Mesenteric fat pad (tissue), 1 donor: ENCODE measurements at regions not wholly inside any gene's neighbourhood (a gene's known extent, or its start where the extent isn't known, plus 50 kb on each side); places are given as distances from the start of the nearest gene placed in this dataset.

ENCODE experiments used
- DNase-seq: peaks from one replicate; pipeline ENCODE4 v3.0.0-alpha.2; 2020; ENCODE audit warnings: low spot score
- donor health status: DM: yes; HTN: yes; CAD: no.

DNA sequence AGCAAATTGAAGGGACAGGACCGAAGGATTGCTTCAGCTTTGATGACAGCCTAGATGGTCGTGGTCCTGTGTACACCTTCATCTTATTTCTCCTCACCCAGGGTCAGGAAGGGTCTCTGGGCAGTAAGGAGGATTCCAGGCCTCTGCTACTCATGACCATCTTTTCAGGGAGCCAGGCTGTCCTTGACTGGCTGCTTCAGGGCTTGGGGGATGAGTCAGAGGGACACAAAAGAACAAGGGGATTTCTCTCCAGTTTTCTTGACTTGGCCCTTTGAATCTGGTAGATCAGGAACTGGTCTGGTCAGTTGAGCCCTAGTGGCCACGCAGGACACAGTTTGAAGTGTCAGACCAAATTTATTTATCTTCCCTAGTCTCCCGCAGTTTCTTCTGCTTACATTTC, 402.1 kb upstream of the CHD6 start:
- DNase-seq = no peak

DNA sequence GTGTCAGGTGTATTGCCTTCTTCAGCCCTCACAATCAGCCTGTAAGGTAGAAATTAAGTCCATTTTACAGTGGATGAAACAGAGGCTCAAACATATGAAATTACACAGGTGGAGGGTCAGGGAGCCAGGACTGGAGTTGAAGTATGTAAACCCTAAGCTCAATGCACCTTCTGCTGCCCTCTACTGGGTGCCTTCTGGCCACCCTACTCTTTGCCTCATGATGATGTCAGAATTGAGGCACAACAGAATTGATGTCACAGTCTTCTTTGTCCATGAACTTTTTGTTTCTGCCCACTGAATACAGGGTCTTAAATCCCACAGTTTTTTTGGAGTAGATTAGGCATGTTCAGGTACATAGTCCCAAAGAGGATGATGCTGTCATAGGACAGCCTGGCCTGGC, 400.8 kb upstream of the CHD6 start:
- DNase-seq = no peak

DNA sequence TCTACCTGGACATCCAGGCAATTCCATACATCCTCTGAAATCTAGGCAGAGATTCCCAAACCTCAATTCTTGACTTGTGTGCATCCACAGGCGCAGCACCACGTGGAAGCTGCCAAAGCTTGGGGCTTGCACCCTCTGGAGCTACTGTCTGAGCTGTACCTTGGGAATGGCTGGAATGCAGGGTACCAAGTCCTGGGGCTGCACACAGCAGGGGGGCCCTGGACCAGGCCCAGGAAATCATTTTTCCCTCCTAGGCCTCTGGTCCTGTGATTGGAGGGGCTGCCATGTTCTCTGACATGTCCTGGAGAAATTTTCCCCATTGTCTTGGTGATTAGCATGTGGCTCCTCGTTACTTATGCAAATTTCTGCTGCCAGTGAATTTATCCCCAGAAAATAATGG, 391.9 kb upstream of the CHD6 start:
- no peak for DNase-seq

DNA sequence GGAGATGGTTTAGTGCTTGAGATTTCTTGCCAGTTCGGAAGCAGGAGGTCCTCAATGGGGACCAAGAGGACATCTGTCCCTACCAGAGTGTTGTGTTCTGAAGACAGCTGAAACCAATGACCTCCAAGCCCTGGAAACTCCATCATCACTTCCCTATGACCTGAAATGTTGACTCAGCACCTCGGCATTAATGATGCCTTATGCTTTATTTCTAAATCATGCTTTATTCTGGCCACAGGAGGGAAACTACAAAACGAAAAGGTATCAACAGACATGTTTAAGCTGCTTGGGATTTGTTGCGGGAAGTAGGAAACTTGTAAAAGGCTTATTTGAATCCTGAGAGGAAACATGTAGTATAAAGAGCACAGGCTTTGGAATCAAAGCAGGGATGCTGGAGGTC, 389.1 kb upstream of the CHD6 start:
- DNase-seq = no peak

DNA sequence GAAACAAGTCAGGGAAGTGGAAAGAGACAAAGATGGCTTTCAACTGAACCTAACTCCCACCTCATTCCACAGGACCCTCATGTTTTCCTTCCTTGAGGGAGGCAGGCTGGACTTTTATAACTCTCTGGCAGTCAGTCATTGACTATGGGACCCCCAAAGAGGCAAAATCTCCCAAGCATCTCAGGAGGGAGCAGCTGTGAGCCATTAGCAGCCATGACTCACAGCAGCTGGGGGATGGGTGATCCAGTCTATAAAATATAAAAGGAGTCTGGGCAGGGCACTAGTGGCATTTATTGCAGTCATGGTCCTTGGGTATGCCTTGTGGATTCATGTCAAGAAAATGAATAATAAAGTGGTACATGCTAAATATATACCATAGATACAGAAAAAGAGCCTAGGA, 387.0 kb upstream of the CHD6 start:
- no peak for DNase-seq

DNA sequence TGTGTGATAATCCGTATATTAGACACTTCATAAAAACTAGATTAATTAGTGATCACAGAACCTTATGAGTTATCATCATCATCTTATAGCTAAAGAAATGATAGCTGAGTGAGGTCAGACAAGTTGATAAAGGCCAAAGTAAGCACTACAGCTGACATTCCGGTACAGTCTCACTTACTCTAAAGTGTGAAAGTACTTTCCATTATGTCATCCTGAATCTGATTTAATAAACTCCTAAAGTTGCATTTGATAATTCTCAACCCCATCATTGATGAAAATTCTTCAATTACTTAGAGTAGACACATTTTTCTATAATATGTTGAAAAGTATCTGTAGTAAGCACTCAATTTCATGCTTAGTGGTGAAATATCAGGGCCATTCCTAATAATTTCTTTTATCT, 385.2 kb upstream of the CHD6 start:
- no peak for DNase-seq

DNA sequence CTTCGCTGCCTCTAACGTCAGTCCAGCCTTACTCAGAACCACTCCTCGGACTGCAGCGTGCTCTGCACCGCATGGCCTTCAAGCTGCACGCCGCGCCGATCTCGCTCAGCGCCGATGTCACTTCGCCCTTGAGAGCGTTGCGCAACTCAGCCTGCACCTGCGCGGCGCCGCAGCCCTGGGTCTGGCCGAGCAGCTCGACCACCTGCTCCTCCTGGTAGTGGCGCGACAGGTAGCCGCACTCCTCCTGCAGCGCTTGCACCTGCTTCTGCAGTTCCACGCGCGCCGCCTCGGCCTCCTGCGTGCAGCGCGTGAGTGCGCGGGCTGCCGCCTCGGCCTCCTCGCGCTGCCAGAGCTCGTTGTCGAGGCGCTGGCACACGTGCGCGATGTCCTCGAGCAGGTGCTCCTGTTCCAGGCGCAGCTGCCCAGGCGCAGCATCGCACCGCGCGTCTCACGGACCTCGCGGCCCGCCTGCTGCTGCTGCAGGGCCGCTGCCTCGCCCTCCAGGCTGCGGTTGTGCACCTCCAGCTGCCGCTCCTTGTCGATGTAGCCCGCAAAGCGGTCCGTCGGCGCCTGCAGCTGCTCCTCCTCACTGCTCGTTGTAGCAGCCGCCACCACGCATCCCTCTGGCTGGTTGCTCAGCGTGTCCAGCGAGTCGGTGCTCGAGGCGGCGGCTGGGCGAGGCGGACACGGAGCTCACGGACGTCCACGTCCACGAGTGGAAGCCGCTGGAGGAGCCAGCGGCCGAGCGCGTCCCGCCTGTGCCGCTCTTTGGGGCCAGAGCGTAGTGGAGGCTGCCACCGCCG, 380.6 kb upstream of the CHD6 start:
- DNase-seq = no peak

DNA sequence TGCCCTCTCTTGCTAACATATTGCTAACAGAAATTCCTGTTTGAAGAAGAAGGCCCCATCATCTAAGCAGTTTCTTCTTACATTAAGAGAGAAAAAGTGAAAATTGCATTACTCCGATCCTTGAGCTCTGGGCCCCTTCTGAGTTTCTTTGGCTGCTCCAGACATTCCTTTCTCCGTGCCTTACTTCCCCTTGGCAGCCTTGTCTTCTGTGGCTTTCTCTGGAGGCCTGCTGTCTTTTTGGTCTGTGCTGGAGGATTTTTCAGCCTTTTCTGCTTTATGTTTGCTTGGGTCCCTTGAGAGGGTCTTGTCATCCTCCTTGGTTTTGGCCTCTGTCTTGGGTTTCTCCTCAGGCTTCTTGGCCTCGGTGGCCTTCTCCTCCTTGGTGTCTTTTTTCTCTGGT, 378.8 kb upstream of the CHD6 start:
- no peak for DNase-seq

DNA sequence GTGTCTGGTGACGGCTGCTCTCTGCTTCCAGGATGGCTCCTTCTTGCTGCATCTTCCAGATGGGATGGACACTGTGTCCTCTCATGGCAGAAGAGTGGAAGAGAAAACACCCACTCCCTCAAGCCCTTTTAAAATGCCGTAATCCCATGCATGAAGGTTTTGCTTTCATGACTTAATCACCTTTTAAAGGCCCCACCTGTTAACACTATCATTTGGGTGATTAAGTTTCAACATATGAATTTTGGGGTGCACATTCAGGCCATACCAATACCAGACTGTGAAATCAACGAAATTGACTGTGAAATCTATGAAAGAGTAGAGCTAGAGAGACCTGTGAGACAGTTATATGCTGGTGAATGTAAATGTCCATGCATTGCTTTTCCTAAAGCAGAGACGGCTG, 374.3 kb upstream of the CHD6 start:
- no peak for DNase-seq

DNA sequence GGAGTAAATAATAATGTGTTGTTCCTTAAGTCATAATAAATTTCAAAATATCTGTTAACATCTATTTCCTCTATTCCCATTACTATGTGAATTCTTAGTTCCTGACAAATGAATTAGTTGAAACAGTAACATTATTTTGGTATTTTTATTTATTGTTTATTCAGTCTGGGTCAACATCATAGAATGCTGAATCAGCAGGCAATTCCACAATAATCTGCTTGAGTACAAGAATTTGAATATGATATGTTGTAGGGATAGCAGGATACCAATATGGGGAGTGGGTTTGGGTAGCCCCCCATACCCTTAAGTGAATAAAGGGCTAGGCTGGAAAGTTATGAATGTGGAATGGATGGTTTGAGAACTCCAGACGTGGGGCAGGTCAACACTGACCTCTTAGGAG, 373.2 kb upstream of the CHD6 start:
- no peak for DNase-seq

DNA sequence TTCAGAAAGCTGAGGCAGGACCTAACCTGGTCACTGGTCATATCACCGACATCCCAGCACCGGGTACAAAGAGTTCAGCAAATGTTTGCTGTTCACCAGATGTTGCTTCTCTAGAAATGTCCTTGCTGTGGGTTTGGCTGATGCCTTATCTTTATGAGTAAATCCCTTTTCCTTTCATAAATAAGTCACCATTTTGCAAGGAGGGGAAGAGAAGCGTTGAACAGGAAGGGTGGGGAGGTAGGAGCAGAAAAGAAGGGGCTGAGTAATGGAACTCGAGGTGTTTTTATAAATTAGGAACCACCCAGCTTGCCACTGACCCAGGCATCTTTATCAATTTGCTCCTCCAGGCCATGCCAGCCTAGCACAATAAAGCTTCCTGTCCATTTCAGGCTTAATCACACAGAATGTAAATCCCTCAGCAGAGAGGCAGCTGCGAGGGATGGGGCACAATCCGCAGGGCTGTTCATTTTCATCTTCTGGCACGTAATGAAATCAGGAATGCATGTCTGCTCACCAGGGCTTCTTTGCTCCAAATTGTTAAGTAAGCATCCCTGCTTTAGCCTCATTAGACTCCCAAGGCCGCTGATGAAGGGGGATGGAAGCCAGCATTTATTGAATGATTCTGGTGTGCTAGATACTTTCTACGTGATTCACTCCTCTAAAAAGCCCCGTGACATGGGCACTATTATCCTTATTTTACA, 371.9 kb upstream of the CHD6 start:
- DNase-seq = no peak

DNA sequence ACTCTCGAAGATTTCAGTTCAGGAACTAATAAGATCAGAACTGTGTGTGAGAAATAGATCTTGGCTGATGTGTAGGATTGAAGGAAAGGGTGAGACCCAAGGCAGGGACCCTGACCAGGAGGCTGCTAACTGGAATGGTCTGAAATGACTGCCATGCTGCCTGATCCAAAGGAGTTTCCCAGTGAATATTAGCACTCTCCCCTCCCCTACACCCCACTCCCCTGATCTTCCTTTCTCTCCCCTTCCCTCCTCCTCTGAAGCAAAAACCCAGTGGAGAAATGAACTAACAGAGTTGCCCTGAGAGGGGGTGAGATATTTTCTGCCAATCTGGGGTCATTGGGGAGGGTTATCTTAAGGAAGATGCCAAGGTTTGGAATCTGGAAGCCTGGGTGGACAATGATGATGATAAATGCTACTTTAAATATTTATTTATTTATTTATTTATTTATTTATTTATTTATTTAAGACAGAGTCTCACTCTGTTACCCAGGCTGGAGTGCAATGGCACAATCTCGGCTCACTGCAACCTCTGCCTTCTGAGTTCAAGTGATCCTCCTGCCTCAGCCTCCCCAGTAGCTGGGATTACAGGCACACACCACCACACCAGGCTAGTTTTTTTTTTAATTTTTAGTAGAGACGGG, 371.0 kb upstream of the CHD6 start:
- no peak for DNase-seq

DNA sequence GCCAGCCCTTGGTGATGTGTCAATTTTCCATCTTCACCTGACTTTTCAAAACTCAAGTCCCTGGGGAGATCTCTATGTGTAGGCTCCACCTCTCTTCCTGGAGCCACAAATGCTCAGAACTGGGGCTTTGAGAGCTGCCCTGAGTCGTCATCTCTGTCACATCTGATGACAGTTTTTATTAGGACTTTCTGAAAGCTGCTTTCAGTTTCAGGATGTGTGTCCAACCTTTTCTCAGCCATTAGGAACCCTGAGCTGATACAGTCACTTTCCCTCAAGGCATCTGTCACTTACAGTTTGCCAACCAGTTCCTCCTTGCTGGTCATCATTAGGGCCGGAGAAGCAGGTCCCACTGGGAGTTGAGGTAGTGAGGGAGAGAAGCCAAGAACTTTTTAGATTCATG, 365.9 kb upstream of the CHD6 start:
- DNase-seq = no peak

DNA sequence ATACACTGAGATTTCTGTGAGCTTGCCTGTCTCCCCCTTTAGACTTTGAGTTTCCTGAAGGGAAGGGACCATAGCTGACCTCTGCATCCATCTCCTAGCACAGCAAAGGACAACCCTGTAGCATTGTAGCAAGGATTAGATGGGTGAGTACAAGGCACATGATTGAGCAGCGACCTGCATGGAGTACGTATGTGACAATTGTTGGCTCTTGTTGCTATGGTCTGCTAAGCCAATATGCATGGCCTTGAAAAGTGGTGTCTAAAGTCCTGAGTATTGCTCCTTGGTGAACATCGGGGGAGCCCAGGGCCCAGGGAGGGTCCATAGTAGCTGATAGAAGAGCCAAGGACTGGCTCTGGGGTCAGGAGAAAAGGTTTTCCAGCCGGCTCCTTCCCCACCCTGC, 365.0 kb upstream of the CHD6 start:
- DNase-seq = no peak

DNA sequence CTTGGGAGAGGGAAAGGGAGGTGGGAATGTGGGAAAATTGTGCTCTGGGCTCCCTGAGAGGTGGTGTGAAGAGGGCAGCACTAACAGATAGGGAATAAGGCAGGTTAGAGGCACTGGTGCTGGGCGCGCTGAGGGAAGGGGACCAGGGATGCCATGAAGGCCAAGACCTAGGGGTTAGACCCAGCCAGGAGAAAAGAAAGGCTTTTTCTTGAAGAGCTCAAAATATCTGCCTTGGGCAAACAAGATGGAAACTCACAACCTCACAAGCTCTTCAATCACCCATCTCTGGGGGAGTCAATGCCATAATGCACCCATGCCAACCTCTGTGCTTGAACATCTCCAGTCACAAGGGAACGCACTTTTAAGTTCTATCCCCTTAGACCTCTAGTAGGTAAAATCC, 363.6 kb upstream of the CHD6 start:
- no peak for DNase-seq

DNA sequence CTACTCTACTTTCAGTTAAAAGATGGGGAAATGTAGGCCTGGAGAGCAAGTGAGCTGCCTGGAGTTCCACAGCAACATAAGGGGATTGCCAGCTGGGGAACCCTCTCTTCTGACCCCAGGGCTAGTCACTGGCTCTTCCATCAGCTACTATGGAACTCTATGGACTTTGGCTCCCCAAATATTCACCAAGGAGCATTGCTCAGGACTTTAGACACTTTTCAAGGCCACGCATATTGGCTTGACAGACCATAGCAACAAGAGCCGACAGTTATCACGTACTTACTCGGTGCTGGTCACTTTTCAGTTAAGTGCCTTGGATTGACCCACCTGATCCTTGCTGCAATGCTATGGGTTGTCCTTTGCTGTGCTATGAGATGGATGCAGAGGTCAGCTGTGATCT, 360.7 kb upstream of the CHD6 start:
- no peak for DNase-seq

DNA sequence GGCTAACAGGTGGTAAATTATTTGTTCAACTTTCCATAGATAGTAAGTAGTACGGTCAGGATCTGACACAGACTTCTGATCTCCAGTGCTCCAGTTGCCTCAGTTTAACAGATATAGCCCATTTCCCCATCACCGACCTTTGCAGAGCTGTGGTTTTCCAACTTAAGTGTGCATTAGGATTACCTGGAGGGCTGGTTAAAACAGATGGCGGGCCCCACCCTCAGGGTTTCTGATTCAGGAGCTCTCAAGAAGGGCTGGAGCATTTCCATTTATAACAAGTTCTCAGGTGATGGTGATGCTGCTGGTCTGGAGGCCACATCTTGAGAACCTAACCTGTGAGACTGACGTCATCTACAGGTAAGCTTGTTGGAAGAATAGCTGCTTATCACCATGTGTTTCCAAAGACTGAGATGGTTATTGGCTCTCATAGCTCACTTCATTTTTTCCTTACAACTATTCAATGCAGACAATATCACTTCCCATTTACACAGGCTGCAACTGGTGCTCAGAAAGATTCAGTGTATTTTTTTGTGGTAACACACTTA, 360.1 kb upstream of the CHD6 start:
- no peak for DNase-seq

DNA sequence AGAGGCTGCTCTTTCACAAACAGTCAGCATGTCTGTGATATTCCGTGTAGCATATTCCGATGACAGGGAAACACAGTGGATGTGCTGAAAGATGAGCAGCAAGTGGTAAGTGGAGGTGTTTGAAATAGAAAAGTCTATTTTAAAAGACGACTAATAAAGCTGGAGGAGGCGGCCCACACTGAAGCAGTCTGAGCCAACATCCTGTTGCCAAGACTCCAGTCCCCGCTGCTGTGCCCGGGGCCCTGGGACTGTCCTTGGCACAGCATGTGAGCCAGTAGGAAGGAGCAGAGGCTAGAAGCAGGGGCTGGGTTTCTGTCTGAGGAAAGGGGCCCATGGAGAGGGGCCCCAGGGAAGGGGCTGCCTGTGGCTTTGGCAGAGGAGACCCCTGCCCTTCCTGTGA, 351.5 kb upstream of the CHD6 start:
- DNase-seq = no peak

DNA sequence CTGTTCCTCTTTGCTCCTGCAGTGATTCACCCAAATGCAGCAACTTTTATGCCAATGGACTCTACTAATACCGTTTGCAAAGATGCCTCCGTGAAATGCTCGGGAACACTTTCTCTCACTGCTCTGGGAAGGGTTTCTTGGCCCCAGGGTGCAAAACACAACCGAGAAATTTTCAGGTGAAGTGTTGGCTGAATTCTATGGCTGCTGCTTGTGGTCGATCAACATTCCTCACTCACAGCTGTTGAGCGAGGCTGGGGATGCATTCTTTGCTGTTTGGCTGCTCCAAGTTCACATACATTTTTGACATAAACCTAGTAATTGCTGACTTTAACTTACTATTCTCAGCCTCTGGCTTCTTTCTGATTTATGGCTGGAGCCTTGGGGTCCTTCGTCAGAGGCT, 342.0 kb upstream of the CHD6 start:
- no peak for DNase-seq

DNA sequence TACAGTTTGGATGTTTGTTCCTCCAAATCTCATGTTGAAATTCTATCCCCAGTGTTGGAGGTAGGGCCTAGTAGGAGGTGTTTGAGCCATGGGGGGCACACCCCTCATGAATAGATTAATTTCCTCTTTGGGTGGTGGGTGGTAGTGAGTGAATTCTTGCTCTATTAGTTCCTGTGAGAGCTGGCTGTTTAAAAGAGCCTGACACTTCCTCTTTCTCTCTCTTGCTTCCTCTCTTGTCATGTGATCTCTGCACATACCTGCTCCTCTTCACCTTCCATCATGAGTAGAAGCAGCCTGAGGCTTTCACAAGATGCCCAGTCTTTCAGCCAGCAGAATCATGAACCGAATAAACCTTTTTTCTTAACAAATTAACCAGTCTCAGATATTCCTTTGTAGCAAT, 340.2 kb upstream of the CHD6 start:
- DNase-seq = no peak

DNA sequence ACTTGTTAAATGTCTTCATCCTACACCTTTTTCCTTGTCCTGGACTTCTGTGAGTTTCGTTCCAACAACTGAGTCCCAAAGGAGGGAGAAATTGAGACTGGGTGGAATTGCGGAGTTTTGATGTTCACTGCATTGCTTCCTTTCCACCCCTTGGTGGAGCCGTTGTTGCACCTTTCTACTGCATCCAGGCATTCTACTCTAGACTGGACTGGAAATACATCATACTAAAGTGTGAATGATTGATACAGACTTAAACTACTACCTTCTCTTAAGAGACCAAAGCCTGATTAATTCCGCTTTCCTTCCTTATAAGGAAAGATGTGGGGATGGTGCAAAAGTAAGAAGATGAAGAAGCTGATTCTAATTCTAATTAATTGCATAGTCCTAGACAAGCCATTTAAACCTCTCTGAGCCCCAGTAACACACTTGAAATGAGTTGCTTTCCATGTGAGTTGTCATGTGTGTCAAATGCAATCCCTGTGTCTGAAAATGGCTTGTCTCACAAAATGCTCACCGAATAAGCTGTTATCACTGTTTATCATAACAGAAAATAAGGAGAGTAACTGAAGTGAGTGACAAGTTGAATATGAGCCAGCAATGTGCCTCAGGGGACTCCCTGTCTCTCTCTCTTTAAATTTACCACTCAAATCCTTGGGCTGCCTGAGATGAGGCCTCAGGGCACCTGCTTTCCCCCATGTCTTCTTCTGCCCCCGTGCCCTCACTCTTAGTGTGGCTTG, 338.3 kb upstream of the CHD6 start:
- DNase-seq = no peak

DNA sequence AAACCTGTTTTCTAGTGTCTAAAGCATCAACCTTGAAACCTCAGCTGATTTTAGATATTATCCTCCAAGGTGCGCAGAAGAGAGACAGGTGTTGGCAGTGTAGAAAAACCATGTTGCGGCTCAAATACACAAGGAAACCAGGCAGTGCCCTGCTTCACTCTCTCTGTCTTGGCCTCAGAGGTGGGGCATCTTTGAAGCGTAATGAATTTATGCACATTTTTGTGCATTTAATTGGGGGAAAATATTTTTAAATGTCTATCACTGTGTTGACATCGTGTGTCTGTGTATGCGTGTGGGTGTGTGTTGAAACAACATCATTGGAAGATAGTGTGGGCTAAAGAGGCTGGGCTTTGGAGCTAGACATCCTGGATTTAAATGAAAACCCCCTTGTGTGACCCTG, 334.0 kb upstream of the CHD6 start:
- DNase-seq = no peak
